SW480 (cell line): ENCODE measurements at regions not wholly inside any gene's neighbourhood (a gene's known extent, or its start where the extent isn't known, plus 50 kb on each side); places are given as distances from the start of the nearest gene placed in this dataset.

Experiments
- DNase-seq: peaks from one replicate; pipeline ENCODE4 v3.0.0-alpha.2; 2016; ENCODE audit warnings: low spot score

DNA sequence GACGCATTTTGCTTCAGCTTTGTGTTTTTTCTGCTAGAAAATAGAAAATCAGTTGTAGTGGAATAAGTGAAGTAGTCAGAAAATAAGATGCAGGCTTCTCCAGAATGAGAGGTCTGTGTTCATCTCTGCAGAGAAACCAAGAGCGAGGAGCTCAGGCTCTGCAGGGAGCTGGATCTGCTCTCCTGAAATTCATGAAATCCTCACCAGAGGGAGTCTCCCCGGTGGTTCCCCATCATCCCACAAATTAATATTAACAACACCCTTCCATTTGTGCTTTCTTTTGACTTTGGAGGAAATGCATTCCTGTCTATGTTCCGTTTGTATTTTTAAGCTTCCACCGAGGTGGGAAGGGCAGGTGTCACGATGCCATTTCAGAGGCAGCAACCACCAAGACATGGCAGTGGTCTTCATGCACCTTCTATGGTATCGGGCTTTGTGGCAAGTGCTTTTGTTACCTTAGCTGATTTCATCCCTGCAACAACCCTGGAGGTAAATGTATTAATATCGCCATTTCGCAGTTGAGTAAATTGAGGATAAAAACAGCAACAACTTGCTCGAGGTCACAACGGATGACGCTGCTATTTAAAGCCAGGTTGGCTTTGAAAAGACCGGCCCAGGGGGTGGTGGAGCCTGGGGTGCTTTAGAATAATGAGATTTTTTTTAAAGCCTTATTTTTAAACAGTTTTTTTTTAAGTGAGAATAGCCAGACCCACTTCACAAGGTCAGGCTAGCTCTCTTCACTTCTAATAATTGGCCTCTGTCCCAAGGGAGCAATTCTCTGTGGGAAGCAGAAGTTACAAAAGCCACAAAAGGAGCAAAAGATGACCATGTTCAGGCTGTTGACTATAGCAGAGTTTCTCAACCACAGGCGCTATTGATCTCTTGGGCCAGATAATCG is 367.6 kb upstream of the ERCC4 start:
- no peak for DNase-seq

- no peak for DNase-seq
Measured at GRCh38 chr16:13552960-13553257, 367.0 kb upstream of the ERCC4 start.

GRCh38 chr16:13553453-13553985 is 366.4 kb upstream of the ERCC4 start:
- DNase-seq, result no peak

DNA sequence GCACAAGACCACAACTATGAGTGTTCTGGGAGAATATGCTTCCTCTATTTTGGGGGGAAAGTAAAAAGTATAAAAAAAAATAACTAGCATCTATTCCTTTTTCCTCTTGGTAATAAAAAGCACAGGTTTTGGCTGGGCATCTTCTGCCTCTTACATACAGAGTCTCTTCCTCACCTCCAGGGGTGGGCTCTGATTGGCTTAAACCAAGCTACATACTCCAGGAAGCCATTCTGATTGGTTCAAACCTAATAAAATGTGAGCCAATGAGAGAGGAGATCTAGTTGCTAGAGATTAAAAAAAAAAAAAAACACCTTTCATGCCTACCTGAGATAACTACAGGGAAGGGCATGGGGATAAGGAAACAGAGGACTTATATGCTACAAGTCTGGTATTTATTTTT is 365.9 kb upstream of the ERCC4 start:
- no peak for DNase-seq

- DNase-seq, result no peak
Measured at GRCh38 chr16:13554643-13555042, 365.3 kb upstream of the ERCC4 start.

DNA sequence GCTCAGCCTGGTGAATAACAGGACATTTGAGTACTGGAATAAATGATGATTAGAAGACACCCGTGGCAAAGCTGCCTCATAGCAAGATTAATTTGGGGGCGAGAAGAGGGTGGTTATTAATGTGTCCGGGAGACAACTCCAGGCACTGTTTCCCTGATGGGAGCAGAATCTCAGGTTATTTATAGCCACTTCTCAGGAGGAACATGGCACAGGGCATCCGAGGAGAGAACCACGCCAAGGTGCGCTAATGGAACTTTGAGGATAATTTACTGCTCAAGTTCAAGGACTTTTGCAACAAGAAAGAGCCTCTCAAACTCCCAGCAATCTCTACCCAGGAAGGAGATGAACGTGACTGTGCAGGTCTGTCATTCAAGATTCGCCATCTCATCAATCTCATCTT is 362.5 kb upstream of the ERCC4 start:
- DNase-seq, result no peak

DNA sequence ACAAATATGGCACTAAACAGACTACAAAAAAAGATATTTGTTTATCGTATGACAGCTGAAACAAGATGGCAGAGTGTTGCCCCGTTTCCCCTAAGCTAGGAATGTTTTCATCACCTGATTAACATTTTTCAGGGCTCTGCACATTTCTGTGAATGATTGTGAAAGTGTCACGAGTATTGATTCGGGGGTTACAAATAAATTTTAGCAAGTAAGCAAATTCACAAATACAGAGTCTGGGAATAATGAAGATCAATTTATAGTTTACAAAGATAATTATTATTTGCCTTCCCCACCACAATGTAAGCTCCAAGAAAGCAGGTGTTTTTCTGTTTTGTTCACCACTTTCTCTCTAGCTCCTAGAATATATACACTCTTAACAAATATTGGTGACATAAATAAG is 361.2 kb upstream of the ERCC4 start:
- DNase-seq, result no peak

- DNase-seq, result no peak
Measured at GRCh38 chr16:13559624-13560023, 360.3 kb upstream of the ERCC4 start.

DNA sequence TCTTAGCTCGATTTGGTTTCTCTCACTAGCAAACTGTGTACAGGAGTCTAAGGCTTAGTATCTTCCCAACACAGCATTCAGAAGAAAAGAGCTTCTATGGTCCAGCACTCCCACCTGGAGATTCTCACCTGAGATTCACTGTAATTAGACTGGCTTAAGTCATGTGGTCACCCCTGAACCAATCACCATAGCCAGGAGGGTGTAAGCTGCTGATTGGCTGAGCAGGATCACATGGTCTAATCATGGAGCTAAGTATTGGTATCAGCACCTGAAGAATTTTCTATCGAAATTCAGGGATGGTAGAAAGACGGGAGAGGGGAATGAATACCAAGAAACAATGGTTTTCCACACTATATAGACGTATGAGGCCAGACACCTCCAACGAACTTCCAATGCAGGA is 359.8 kb upstream of the ERCC4 start:
- no peak for DNase-seq

DNA sequence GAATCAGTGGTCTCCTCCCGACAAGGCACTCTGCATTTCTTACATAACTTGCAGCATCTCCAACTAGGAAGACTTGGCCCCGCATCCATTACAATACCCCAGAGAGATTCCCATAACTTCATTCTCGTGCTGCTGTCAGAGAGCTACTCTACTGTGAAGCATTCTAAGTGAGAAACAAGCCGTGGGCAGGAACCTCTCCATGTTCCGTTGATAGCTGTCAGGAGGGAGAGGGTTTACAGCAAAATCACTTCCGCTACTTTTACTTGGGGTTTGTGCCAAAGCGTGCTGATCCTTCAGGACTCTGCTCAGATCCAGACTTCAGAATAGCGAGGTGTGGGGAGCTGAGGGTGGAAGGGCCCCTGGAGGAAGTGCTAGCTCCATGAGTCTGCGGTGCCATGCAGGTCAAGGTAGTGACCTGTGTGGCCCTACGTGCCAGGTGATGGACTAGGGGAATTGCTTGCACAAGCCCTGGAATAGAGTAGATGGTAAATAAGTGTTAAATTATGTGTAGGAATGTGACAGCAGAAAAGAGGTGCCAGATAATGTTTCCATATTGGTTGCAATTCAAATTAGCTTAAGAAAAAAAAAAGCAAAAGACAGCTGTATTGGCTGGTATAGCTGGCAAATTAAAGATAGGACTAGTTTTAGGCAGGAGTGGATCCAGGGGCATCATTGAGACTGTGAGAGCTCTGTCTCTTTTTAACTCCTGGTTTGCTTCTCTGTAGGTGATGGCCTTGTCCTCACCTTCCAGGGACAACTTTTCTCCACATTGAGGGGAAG is 358.5 kb upstream of the ERCC4 start:
- no peak for DNase-seq

- no peak for DNase-seq
Measured at GRCh38 chr16:13568803-13569202, 351.2 kb upstream of the ERCC4 start.

GRCh38 chr16:13569986-13570385 is 350.0 kb upstream of the ERCC4 start:
- DNase-seq, result no peak

DNA sequence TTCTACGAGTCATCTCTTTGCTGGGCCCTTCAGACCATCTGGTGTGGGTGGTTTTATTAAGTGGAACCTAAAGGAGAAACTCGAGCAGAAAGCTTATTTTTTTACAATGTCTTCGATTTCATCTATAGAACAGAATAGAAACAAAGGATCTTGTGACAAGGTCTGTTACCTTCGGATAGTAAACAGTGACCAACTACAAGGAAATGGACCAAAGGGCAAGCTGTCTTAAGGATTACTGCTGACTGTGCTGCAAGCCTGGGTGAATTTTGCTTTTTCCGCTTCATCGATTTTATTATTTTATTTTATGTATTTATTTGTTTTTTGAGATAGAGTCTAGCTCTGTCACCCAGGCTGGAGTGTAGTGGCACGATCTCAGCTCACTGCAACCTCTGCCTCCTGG is 348.9 kb upstream of the ERCC4 start:
- DNase-seq, result no peak

GRCh38 chr16:13573903-13574302 is 346.1 kb upstream of the ERCC4 start:
- DNase-seq, result no peak

GRCh38 chr16:13586051-13586450 is 333.9 kb upstream of the ERCC4 start:
- DNase-seq, result no peak

DNA sequence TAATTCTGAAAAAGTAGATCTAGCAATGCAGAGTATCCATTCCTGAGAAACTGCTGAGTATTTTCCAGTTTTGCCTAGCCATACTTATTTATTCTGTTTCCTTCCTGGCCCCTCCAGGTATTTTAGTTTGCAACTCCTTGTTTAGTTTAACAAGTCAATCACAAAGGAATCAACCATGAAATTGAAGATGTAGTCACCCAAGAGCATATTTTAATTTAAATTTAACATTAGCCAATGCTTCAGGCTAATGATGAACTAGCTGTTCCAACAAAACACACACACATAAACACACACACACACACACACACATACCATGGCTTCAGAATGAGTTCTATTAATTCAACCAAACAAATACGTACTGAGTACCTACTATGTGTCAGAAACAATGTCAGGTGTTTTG is 332.8 kb upstream of the ERCC4 start:
- DNase-seq, result no peak

- no peak for DNase-seq
Measured at GRCh38 chr16:13594823-13595222, 325.1 kb upstream of the ERCC4 start.

DNA sequence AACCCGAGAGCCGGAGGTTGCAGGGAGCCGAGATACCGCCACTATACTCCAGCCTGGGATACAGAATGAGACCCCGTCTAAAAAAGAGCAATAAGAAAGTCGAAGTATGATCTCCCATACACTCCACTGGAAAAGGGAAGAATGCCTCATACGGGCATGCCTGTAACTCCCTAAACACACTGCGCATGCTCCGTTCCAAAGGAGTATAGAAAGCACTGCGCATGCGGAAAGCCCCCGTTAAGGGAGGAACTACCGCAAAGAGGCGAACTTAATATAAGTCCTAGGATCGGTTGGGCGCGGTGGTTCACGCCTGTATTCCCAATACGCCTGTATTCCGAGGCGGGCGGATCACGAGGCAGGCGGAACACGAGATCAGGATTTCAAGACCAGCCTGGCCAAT is 313.1 kb upstream of the ERCC4 start:
- no peak for DNase-seq

DNA sequence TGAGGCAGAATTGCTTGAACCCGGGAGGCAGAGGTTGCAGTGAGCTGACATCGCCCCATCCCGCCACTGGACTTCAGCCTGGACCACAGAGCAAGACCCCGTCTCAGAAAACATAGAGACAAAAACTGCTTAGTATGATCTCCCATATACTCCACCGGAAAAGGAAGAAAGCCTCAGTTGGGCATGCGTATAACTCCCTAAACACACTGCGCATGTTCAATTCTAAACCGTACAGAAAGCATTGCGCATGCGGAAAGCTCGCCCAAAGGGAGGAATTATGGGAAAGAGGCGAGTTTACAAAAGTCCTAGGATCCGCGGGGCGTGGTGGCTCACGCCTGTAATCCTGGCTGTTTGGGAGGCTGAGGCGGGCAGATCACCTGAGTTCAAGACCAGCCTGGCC is 312.7 kb upstream of the ERCC4 start:
- DNase-seq, result no peak

- no peak for DNase-seq
Measured at GRCh38 chr16:13611596-13611995, 308.4 kb upstream of the ERCC4 start.

DNA sequence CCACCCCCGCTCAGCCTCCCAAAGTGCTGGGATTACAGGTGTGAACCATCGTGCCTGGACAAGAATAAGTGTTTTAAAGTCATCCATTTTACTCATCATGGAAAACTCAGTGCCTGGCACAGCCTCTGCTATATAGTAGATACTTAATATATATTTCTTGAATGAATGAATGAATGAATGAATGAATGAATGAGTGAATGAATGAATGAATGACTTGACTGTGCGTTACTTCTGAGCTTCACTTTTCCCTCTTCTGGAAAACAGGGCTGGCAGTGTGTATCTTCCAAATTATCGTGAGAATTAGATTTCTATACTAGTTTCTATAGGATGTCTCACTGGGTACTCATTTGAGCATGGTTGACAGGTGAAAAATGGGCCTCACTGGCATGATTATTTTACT is 307.3 kb upstream of the ERCC4 start:
- DNase-seq, result no peak

DNA sequence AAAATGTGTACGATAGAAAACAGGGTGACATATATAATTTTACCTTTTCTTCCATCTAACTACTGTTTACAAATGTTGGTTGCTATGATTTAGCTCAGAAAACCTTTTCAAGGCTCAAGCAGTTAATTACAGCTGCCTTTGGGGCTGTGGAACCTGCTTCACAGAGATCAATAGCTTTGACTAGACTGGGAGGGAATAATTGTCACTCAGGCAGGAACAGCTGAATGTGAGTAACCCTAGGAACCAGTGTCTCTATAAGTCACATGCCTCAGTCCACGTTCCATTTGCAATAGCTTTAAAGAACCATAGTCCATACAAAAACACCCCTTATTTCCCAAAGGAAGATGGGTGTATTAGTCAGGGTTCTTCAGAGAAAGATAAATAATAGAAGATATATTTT is 306.8 kb upstream of the ERCC4 start:
- DNase-seq, result no peak

- DNase-seq, result no peak
Measured at GRCh38 chr16:13621639-13622038, 298.3 kb upstream of the ERCC4 start.
